Bronchial epithelial cell (primary cell): ENCODE measurements at regions not wholly inside any gene's neighbourhood (a gene's known extent, or its start where the extent isn't known, plus 50 kb on each side); places are given as distances from the start of the nearest gene placed in this dataset.

Source experiments
- DNase-seq: peaks from one replicate; pipeline ENCODE4 v3.0.0-alpha.2; 2010; ENCODE audit warnings: low read depth
- FAIRE-seq: peaks from 2 replicates; lab custom pipeline; 2011; peaks lifted over from hg19 to GRCh38; lab: Jason Lieb, UNC
- H3K27me3 ChIP-seq: 2 replicates; pipeline ENCODE4 v1.5.1; 2011; ENCODE audit warnings: low read length; ENCODE audit not compliant: control insufficient read depth, insufficient read depth
- H3K36me3 ChIP-seq: 2 replicates; pipeline ENCODE4 v1.5.1; 2011; ENCODE audit warnings: low read length; ENCODE audit not compliant: control insufficient read depth, insufficient read depth
- H3K4me3 ChIP-seq: 2 replicates; pipeline ENCODE4 v1.5.1; 2011; ENCODE audit warnings: mild to moderate bottlenecking, low read depth, low read length, control low read depth
- TF ChIP-seq, protein P1 (sequence below): IDR thresholded peaks from 2 replicates; pipeline ENCODE4 v1.5.1; 2011; ENCODE audit warnings: mild to moderate bottlenecking, moderate library complexity, low read length, control low read depth, inconsistent platforms; ENCODE audit not compliant: insufficient read depth, severe bottlenecking

GRCh38 chr5:158070859-158071258, 211.9 kb upstream of the CLINT1 start:
- DNase-seq (no peak), FAIRE-seq (no peak)
- TF ChIP-seq, protein P1, sequence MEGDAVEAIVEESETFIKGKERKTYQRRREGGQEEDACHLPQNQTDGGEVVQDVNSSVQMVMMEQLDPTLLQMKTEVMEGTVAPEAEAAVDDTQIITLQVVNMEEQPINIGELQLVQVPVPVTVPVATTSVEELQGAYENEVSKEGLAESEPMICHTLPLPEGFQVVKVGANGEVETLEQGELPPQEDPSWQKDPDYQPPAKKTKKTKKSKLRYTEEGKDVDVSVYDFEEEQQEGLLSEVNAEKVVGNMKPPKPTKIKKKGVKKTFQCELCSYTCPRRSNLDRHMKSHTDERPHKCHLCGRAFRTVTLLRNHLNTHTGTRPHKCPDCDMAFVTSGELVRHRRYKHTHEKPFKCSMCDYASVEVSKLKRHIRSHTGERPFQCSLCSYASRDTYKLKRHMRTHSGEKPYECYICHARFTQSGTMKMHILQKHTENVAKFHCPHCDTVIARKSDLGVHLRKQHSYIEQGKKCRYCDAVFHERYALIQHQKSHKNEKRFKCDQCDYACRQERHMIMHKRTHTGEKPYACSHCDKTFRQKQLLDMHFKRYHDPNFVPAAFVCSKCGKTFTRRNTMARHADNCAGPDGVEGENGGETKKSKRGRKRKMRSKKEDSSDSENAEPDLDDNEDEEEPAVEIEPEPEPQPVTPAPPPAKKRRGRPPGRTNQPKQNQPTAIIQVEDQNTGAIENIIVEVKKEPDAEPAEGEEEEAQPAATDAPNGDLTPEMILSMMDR: no peak
- Histone ChIP-seq H3K36me3 (no peaks in the 10 kb centered on the region), H3K4me3 (no peak overlapping the region), H3K27me3 (no peaks in the 10 kb centered on the region)

GRCh38 chr5:158069838-158070237, 210.9 kb upstream of the CLINT1 start:
- H3K4me3 ChIP-seq: no peak overlapping the region
- DNase-seq: no peak
- TF ChIP-seq, protein P1: no peak
- no peak for FAIRE-seq
- no peaks in the 10 kb centered on the region for H3K27me3 ChIP-seq
- no peaks in the 10 kb centered on the region for H3K36me3 ChIP-seq

- DNase-seq (no peak), FAIRE-seq (no peak)
- TF ChIP-seq, protein P1: no peak
- Histone ChIP-seq H3K36me3 (no peaks in the 10 kb centered on the region), H3K27me3 (no peaks in the 10 kb centered on the region), H3K4me3 (no peak overlapping the region)
Observed at GRCh38 chr5:158068964-158069363, 210.0 kb upstream of the CLINT1 start.

- Histone ChIP-seq H3K36me3 (no peaks in the 10 kb centered on the region), H3K4me3 (no peak overlapping the region), H3K27me3 (no peaks in the 10 kb centered on the region)
- FAIRE-seq: no peak
- TF ChIP-seq, protein P1: no peak
- DNase-seq: no peak
Observed at GRCh38 chr5:158066076-158066475, 207.1 kb upstream of the CLINT1 start.

GRCh38 chr5:158064334-158065123, 205.6 kb upstream of the CLINT1 start:
- Histone ChIP-seq H3K27me3 (no peaks in the 10 kb centered on the region), H3K36me3 (no peaks in the 10 kb centered on the region), H3K4me3 (no peak overlapping the region)
- FAIRE-seq: no peak
- TF ChIP-seq, protein P1: no peak
- no peak for DNase-seq

GRCh38 chr5:158063052-158063451, 204.1 kb upstream of the CLINT1 start:
- Histone ChIP-seq H3K27me3 (no peaks in the 10 kb centered on the region), H3K4me3 (no peak overlapping the region), H3K36me3 (no peaks in the 10 kb centered on the region)
- TF ChIP-seq, protein P1: no peak
- DNase-seq: no peak
- FAIRE-seq: no peak
